H1 (cell line): ENCODE measurements at regions not wholly inside any gene's neighbourhood (a gene's known extent, or its start where the extent isn't known, plus 50 kb on each side); places are given as distances from the start of the nearest gene placed in this dataset.

Experiments
- CTCF ChIA-PET: fragments of 300-600 bp; sonication (Branson Sonifier 250); formaldehyde crosslinking; loops from one replicate; lab custom pipeline; 2021; ENCODE audit not compliant: partially characterized antibody; lab: Charles Lee
- POLR2A ChIA-PET: fragments of 300-600 bp; sonication (Branson Sonifier 250); formaldehyde crosslinking; loops from one replicate; lab custom pipeline; 2021; ENCODE audit warnings: inconsistent platforms; ENCODE audit not compliant: partially characterized antibody; lab: Charles Lee
- DNase-seq, 2 experiments: peaks; one replicate each; pipeline versions ENCODE4 v3.0.0 to v3.0.0-alpha.2; 2010 to 2022; ENCODE audit warnings: low spot score in 2 of 2, low read depth in 1 of 2, mixed read lengths in 1 of 2
- FAIRE-seq: peaks from 2 replicates; lab custom pipeline; 2011; peaks lifted over from hg19 to GRCh38; lab: Jason Lieb, UNC
- H2AFZ ChIP-seq: 2 replicates; pipeline ENCODE4 v1.8.1; 2012; ENCODE audit warnings: low read length, inconsistent platforms
- H2AK5ac ChIP-seq: 2 replicates; pipeline ENCODE4 v1.6.1; 2013; ENCODE audit warnings: low read depth, low read length
- H2BK120ac ChIP-seq: replicated peaks from 2 replicates; pipeline ENCODE3; 2013; ENCODE audit warnings: low read depth, low read length, inconsistent platforms
- H2BK12ac ChIP-seq: 2 replicates; pipeline ENCODE4 v1.6.1; 2013; ENCODE audit warnings: low read depth, low read length
- H2BK15ac ChIP-seq: 2 replicates; pipeline ENCODE4 v1.6.1; 2013; ENCODE audit warnings: low read length
- H2BK20ac ChIP-seq: 2 replicates; pipeline ENCODE4 v1.6.1; 2013; ENCODE audit warnings: low read length
- H2BK5ac ChIP-seq: 2 replicates; pipeline ENCODE4 v1.6.1; 2013; ENCODE audit warnings: low read depth, low read length
- H3K14ac ChIP-seq: 2 replicates; pipeline ENCODE4 v1.6.1; 2013; ENCODE audit warnings: inconsistent platforms; ENCODE audit not compliant: insufficient read length
- H3K18ac ChIP-seq: 2 replicates; pipeline ENCODE4 v1.6.1; 2013; ENCODE audit warnings: low read length; ENCODE audit errors: extremely low read depth
- H3K23ac ChIP-seq: 2 replicates; pipeline ENCODE4 v1.6.1; 2013; ENCODE audit warnings: inconsistent platforms; ENCODE audit not compliant: insufficient read length
- H3K23me2 ChIP-seq: 2 replicates; pipeline ENCODE4 v1.6.1; 2013; ENCODE audit warnings: low read depth, low read length
- H3K27ac ChIP-seq: 2 replicates; pipeline ENCODE4 v1.6.1; 2011; ENCODE audit warnings: low read depth, low read length, inconsistent platforms
- H3K27me3 ChIP-seq, 4 experiments: replicated peaks in 1 of 4; 1 replicate in 1 of 4; 2 replicates in 3 of 4; pipeline versions ENCODE4 v1.6.1 to v1.8.1; 2011 to 2013; ENCODE audit warnings: low read length in 3 of 4, mild to moderate bottlenecking in 3 of 4, inconsistent platforms in 2 of 4, mixed read lengths in 2 of 4, moderate library complexity in 1 of 4; ENCODE audit not compliant: control insufficient read depth in 3 of 4, insufficient read depth in 3 of 4; ENCODE audit errors: extremely low read depth in 1 of 4
- H3K36me3 ChIP-seq, 4 experiments: 2 replicates each; pipeline versions ENCODE4 v1.6.1 to v1.8.1; 2011 to 2013; ENCODE audit warnings: mild to moderate bottlenecking in 4 of 4, low read length in 3 of 4, moderate library complexity in 2 of 4, control low read depth in 1 of 4, inconsistent platforms in 1 of 4; ENCODE audit not compliant: insufficient read depth in 4 of 4, control insufficient read depth in 2 of 4
- H3K4ac ChIP-seq: replicated peaks from 2 replicates; pipeline ENCODE3; 2013; ENCODE audit warnings: low read length, low read depth, mixed read lengths, inconsistent platforms; ENCODE audit not compliant: insufficient read length
- H3K4me1 ChIP-seq, 4 experiments: replicated peaks in 1 of 4; 1 replicate in 1 of 4; 2 replicates in 3 of 4; pipeline versions ENCODE4 v1.6.1 to v1.8.1; 2011 to 2013; ENCODE audit warnings: low read length in 3 of 4, inconsistent platforms in 2 of 4, mixed read lengths in 1 of 4; ENCODE audit not compliant: insufficient read depth in 4 of 4, control insufficient read depth in 3 of 4
- H3K4me2 ChIP-seq, 2 experiments: 2 replicates each; pipeline versions ENCODE4 v1.6.1 to v1.8.1; 2011 to 2013; ENCODE audit warnings: low read depth in 2 of 2, low read length in 2 of 2, control low read depth in 1 of 2, inconsistent platforms in 1 of 2, mild to moderate bottlenecking in 1 of 2; ENCODE audit not compliant: insufficient read depth in 1 of 2
- H3K4me3 ChIP-seq, 4 experiments: fragments of 200-600, 300-600 bp in 1 of 4; sonication (generic), shearing (Covaris generic), sonication (Bioruptor Twin) in 1 of 4; 2 replicates each; pipeline versions ENCODE4 v1.5.1 to v1.8.1; 2011 to 2016; ENCODE audit warnings: low read length in 4 of 4, low read depth in 3 of 4, control low read depth in 2 of 4, inconsistent platforms in 2 of 4, mild to moderate bottlenecking in 2 of 4, mixed read lengths in 1 of 4, moderate library complexity in 1 of 4; ENCODE audit not compliant: insufficient read depth in 2 of 4; ENCODE audit errors: extremely low read depth in 1 of 4
- H3K56ac ChIP-seq: replicated peaks from 2 replicates; pipeline ENCODE3; 2013; ENCODE audit warnings: low read depth, mild to moderate bottlenecking, mixed read lengths, low read length, inconsistent platforms; ENCODE audit not compliant: insufficient read length
- H3K79me1 ChIP-seq: 2 replicates; pipeline ENCODE4 v1.6.1; 2013; ENCODE audit warnings: low read depth, low read length, control low read depth
- H3K79me2 ChIP-seq, 2 experiments: 2 replicates each; pipeline versions ENCODE4 v1.6.1 to v1.8.1; 2012 to 2013; ENCODE audit warnings: low read length in 2 of 2, mild to moderate bottlenecking in 2 of 2, inconsistent platforms in 1 of 2; ENCODE audit not compliant: insufficient read depth in 2 of 2, control insufficient read depth in 1 of 2
- H3K9ac ChIP-seq, 4 experiments: replicated peaks in 1 of 4; 1 replicate in 1 of 4; 2 replicates in 3 of 4; pipeline versions ENCODE4 v1.6.1 to v1.8.1; 2011 to 2013; ENCODE audit warnings: low read depth in 3 of 4, low read length in 3 of 4, control low read depth in 2 of 4, mild to moderate bottlenecking in 2 of 4, moderate library complexity in 2 of 4, inconsistent platforms in 1 of 4; ENCODE audit errors: extremely low read depth in 1 of 4
- H3K9me3 ChIP-seq, 2 experiments: 2 replicates each; pipeline versions ENCODE4 v1.6.1 to v1.8.1; 2012 to 2013; ENCODE audit warnings: mild to moderate bottlenecking in 2 of 2, moderate library complexity in 2 of 2, control low read depth in 1 of 2, inconsistent platforms in 1 of 2, low read depth in 1 of 2, low read length in 1 of 2, mixed read lengths in 1 of 2; ENCODE audit not compliant: insufficient read depth in 2 of 2
- H4K20me1 ChIP-seq, 2 experiments: replicated peaks in 1 of 2; 2 replicates each; pipeline versions ENCODE3 to v1.8.1; 2011 to 2013; ENCODE audit warnings: inconsistent platforms in 2 of 2, low read length in 2 of 2, mild to moderate bottlenecking in 1 of 2; ENCODE audit not compliant: insufficient read depth in 2 of 2, control insufficient read depth in 1 of 2
- H4K5ac ChIP-seq: 2 replicates; pipeline ENCODE4 v1.6.1; 2013; ENCODE audit warnings: low read length, low read depth, mixed read lengths, inconsistent platforms; ENCODE audit not compliant: insufficient read length
- H4K8ac ChIP-seq: 2 replicates; pipeline ENCODE4 v1.8.0; 2013; ENCODE audit warnings: mild to moderate bottlenecking, moderate library complexity, low read length, inconsistent platforms; ENCODE audit not compliant: insufficient read depth; ENCODE audit errors: extremely low read depth
- H4K91ac ChIP-seq: replicated peaks from 2 replicates; pipeline ENCODE3; 2013; ENCODE audit warnings: low read length, mixed read lengths, inconsistent platforms; ENCODE audit not compliant: insufficient read length
- ATF2 ChIP-seq: IDR thresholded peaks from 2 replicates; pipeline ENCODE4 v1.6.1; 2012; ENCODE audit warnings: low read length, inconsistent platforms
- CBX8 ChIP-seq: fragments of 300-800, 300-1000 bp; sonication (generic); IDR thresholded peaks from 2 replicates; pipeline ENCODE4 v1.7.1; 2016; ENCODE audit warnings: low read depth, low read length, borderline replicate concordance
- CEBPB ChIP-seq: IDR thresholded peaks from 2 replicates; pipeline ENCODE4 v1.6.1; 2012; ENCODE audit warnings: low read depth, low read length
- E2F6 ChIP-seq: IDR thresholded peaks from 2 replicates; pipeline ENCODE4 v1.6.1; 2012; ENCODE audit warnings: inconsistent platforms
- EGR1 ChIP-seq: IDR thresholded peaks from 2 replicates; pipeline ENCODE4 v1.6.1; 2011; ENCODE audit warnings: low read depth, low read length, borderline replicate concordance
- HDAC6 ChIP-seq: IDR thresholded peaks from one replicate; pipeline ENCODE4 v1.7.1; 2012; ENCODE audit warnings: low read depth, mild to moderate bottlenecking, inconsistent platforms, low read length, moderate library complexity
- JUN ChIP-seq: IDR thresholded peaks from 2 replicates; pipeline ENCODE4 v1.6.1; 2011; ENCODE audit warnings: low read depth, mild to moderate bottlenecking, improper control_type of control experiment, low read length
- KDM1A ChIP-seq: fragments of 200-600, 300-600 bp; sonication (generic); IDR thresholded peaks from 2 replicates; pipeline ENCODE4 v1.7.1; 2016; ENCODE audit warnings: mild to moderate bottlenecking, low read length, borderline replicate concordance
- SAP30 ChIP-seq: fragments of 300-600 bp; sonication (generic); IDR thresholded peaks from 2 replicates; pipeline ENCODE4 v1.7.1; 2012; ENCODE audit warnings: low read length, moderate library complexity, mild to moderate bottlenecking, inconsistent platforms; ENCODE audit not compliant: insufficient read depth, insufficient replicate concordance
- SIX5 ChIP-seq: IDR thresholded peaks from 2 replicates; pipeline ENCODE4 v1.6.1; 2011; ENCODE audit warnings: mild to moderate bottlenecking, low read depth, low read length
- SP1 ChIP-seq: IDR thresholded peaks from 2 replicates; pipeline ENCODE4 v1.6.1; 2011; ENCODE audit warnings: low read depth, low read length
- SUZ12 ChIP-seq: fragments of 200-600 bp; sonication (generic); IDR thresholded peaks from 2 replicates; pipeline ENCODE4 v1.6.1; 2012; ENCODE audit warnings: mild to moderate bottlenecking, inconsistent platforms, low read length, moderate library complexity, mixed read lengths
- TAF1 ChIP-seq: IDR thresholded peaks from 2 replicates; pipeline ENCODE4 v1.6.1; 2011; ENCODE audit warnings: mild to moderate bottlenecking, low read depth, low read length
- TBP ChIP-seq: IDR thresholded peaks from 2 replicates; pipeline ENCODE4 v1.6.1; 2011; ENCODE audit warnings: low read depth, low read length, improper control_type of control experiment
- WGBS, 2 experiments: shearing (Covaris generic) in 1 of 2; methylation state at CpG; one replicate each; pipeline versions ENCODE4 v1.1.6 to v1.1.7; 2013 to 2015; ENCODE audit warnings: low lambda C conversion rate in 2 of 2, mixed read lengths in 2 of 2, inconsistent platforms in 1 of 2, low coverage in 1 of 2, missing lambda C conversion rate in 1 of 2; ENCODE audit not compliant: insufficient replicate concordance in 2 of 2, insufficient coverage in 1 of 2, insufficient read length in 1 of 2; ENCODE audit errors: extremely low coverage in 1 of 2, missing lambda C conversion rate in 1 of 2; 5-methylcytosine and 5-hydroxymethylcytosine counted together

GRCh38 chr4:44978020-44978419 is 251.7 kb upstream of the GNPDA2 start:
- Histone ChIP-seq H3K23me2 (no peaks in the 10 kb centered on the region), H3K79me2 (no peaks in the 10 kb centered on the region), H3K79me1 (no peaks in the 10 kb centered on the region), H2BK5ac (no peak overlapping the region), H3K14ac (no peak overlapping the region), H4K20me1 (no peaks in the 10 kb centered on the region), H3K56ac (no peak overlapping the region), H3K4ac (no peak overlapping the region), H3K9ac (no peak overlapping the region), H4K8ac (no peak overlapping the region), H3K36me3 (no peaks in the 10 kb centered on the region), H4K91ac (no peak overlapping the region), H3K27me3 (no peaks in the 10 kb centered on the region), H3K9me3 (no peaks in the 10 kb centered on the region), H2AFZ (no peak overlapping the region), H2BK20ac (no peak overlapping the region), H3K4me2 (no peak overlapping the region), H3K18ac (no peak overlapping the region), H3K4me1 (no peaks in the 10 kb centered on the region), H2BK120ac (no peak overlapping the region), H3K4me3 (no peak overlapping the region), H2BK12ac (no peak overlapping the region), H2BK15ac (no peak overlapping the region), H3K27ac (no peak overlapping the region), H2AK5ac (no peak overlapping the region), H3K23ac (no peak overlapping the region), H4K5ac (no peak overlapping the region)
- DNase-seq = no peak
- 84% methylated on average over 1 of the region's 1 CpG; no CpG with 5 or more reads in 1 of the 2 experiments for WGBS, 2 experiments
- no peak for FAIRE-seq
- CTCF ChIA-PET = no interaction called here
- POLR2A ChIA-PET = no interaction called here
- TF ChIP-seq CEBPB (no peak), ATF2 (no peak), SUZ12 (no peak), TAF1 (no peak), SAP30 (no peak), HDAC6 (no peak), CBX8 (no peak), EGR1 (no peak), SIX5 (no peak), KDM1A (no peak), JUN (no peak), SP1 (no peak), E2F6 (no peak), TBP (no peak)
